H1 (cell line): ENCODE measurements at regions not wholly inside any gene's neighbourhood (a gene's known extent, or its start where the extent isn't known, plus 50 kb on each side); places are given as distances from the start of the nearest gene placed in this dataset.

Experiments used
- ATF3 ChIP-seq: IDR thresholded peaks from 2 replicates; pipeline ENCODE4 v1.6.1; 2011; ENCODE audit warnings: low read depth, mild to moderate bottlenecking, low read length; ENCODE audit not compliant: insufficient read depth
- CHD7 ChIP-seq: fragments of 300-600 bp; sonication (generic); IDR thresholded peaks from 2 replicates; pipeline ENCODE4 v1.7.1; 2012; ENCODE audit warnings: low read length, moderate library complexity, mild to moderate bottlenecking, inconsistent platforms; ENCODE audit not compliant: insufficient replicate concordance
- SP2 ChIP-seq: IDR thresholded peaks from 2 replicates; pipeline ENCODE4 v1.6.1; 2012; ENCODE audit warnings: mild to moderate bottlenecking, low read length, inconsistent platforms
- TBP ChIP-seq: IDR thresholded peaks from 2 replicates; pipeline ENCODE4 v1.6.1; 2011; ENCODE audit warnings: low read depth, low read length, improper control_type of control experiment

GRCh38 chr2:129877289-129877741 is 102.2 kb upstream of the RAB6C start (continued):
- TF ChIP-seq CHD7 (no peak), SP2 (no peak), TBP (0 out of 2 replicates have a peak, but pooled peaks have one; percentile 29), ATF3 (peak; percentile 74; the same call in 1 of the 2 replicates)
